ENCODE measurements at regions not wholly inside any gene's neighbourhood (a gene's known extent, or its start where the extent isn't known, plus 50 kb on each side); places are given as distances from the start of the nearest gene placed in this dataset.

GRCh38 chr17:15108992-15109391, 156.1 kb downstream of the PMP22 start:
- DNase-seq = no peak

- DNase-seq = no peak
Measured at GRCh38 chr17:15106540-15106939, 158.6 kb downstream of the PMP22 start.

GRCh38 chr17:15103785-15104184, 161.3 kb downstream of the PMP22 start:
- DNase-seq = no peak

GRCh38 chr17:15101175-15101574, 164.0 kb downstream of the PMP22 start:
- no peak for DNase-seq

- DNase-seq = no peak
Measured at GRCh38 chr17:15096511-15096910, 168.6 kb downstream of the PMP22 start.

GRCh38 chr17:15095935-15096334, 169.2 kb downstream of the PMP22 start:
- no peak for DNase-seq

- no peak for DNase-seq
Measured at GRCh38 chr17:15092762-15093161, 172.4 kb downstream of the PMP22 start.

GRCh38 chr17:15092261-15092660, 172.9 kb downstream of the PMP22 start:
- DNase-seq = no peak

GRCh38 chr17:15091825-15092224, 173.3 kb downstream of the PMP22 start:
- DNase-seq = no peak

GRCh38 chr17:15090533-15090932, 174.6 kb downstream of the PMP22 start:
- DNase-seq = no peak

GRCh38 chr17:15087946-15088345, 177.2 kb downstream of the PMP22 start:
- DNase-seq = no peak

- DNase-seq = no peak
Measured at GRCh38 chr17:15086776-15087295, 178.3 kb downstream of the PMP22 start.

- no peak for DNase-seq
Measured at GRCh38 chr17:15085890-15086677, 179.0 kb downstream of the PMP22 start.

- DNase-seq = no peak
Measured at GRCh38 chr17:15083225-15083624, 181.9 kb downstream of the PMP22 start.

GRCh38 chr17:15081008-15081407, 184.1 kb downstream of the PMP22 start:
- no peak for DNase-seq

- DNase-seq = no peak
Measured at GRCh38 chr17:15078570-15078969, 186.6 kb downstream of the PMP22 start.

GRCh38 chr17:15076991-15077663, 188.0 kb downstream of the PMP22 start:
- no peak for DNase-seq

- DNase-seq = no peak
Measured at GRCh38 chr17:15051933-15052332, 213.2 kb downstream of the PMP22 start.

GRCh38 chr17:15049795-15050160, 215.3 kb downstream of the PMP22 start:
- DNase-seq = no peak

GRCh38 chr17:15048933-15049794, 216.0 kb downstream of the PMP22 start:
- DNase-seq = no peak

- no peak for DNase-seq
Measured at GRCh38 chr17:15048381-15048780, 216.7 kb downstream of the PMP22 start.

GRCh38 chr17:15042311-15042710, 222.8 kb downstream of the PMP22 start:
- DNase-seq = no peak

- DNase-seq = no peak
Measured at GRCh38 chr17:15039366-15039765, 225.8 kb downstream of the PMP22 start.
